Activated CD8-positive, alpha-beta memory T cell treated with anti-CD3 and anti-CD28 coated beads for 24 hours (primary cell): ENCODE measurements at regions not wholly inside any gene's neighbourhood (a gene's known extent, or its start where the extent isn't known, plus 50 kb on each side); places are given as distances from the start of the nearest gene placed in this dataset.
"Not testable (repeated sequence)": the region's sequence is repeated elsewhere in the genome, so short reads cannot be mapped to it uniquely, and the experiment has no call there.

Experiments
- DNase-seq: peaks from one replicate; pipeline ENCODE4 v3.0.0-alpha.2; 2020

DNA sequence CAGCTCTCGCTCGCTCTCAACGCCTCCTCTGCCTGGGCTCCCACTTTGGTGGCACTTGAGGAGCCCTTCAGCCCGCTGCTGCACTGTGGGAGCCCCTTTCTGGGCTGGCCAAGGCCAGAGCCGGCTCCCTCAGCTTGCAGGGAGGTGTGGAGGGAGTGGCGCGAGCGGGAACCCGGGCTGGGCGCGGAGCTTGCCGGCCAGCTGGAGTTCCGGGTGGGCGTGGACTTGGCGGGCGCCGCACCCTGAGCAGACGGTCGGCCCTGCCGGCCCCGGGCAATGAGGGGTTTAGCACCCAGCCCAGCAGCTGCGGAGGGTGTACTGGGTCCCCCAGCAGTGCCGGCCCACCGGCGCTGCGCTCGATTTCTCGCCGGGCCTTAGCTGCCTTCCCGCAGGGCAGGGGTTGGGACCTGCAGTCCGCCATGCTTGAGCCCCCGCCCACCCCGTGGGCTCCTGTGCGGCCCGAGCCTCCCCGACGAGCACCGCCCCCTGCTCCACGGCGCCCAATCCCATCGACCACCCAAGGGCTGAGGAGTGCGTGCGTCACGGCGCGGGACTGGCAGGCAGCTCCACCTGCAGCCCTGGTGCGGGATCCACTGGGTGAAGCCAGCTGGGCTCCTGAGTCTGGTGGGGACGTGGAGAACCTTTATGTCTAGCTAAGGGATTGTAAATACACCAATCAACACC is 1128.9 kb downstream of the GATA3 start:
- not testable (repeated sequence) for DNase-seq

DNA sequence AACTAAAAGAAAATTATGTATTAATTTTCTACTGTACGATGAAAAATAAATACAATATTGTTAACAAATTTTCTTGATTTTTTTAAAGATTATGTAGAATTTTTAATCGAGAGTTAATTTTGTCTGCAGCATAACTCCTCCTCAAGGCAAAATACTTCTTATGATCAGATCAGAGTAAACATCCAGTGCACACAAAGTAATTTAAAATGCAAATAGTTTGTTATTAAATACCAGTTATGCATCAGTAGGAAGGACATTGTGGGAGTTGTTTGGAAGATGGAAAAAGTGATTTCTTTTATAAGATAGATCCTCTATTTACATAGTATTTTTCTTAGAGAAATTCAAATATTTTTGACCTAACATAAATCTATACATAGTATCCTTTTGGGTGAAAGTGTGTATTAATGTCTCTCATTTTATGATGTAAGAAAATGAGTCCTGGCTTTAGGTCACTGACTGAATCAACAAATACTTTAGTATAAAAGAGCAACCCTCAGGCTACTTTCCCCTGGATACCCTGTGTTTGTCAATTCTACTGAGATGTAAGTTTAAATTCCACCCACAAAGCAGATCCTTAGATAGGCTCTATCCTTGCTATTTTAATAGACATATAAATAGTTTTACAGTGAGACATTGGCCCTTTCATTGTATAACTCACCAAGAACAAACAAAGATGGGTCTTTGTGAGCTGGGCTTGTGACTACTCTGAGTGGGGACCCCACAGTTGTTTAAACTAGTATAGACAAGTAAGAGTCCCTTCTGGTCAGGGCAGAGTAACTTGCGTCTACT is 1133.7 kb downstream of the GATA3 start:
- DNase-seq: no peak

DNA sequence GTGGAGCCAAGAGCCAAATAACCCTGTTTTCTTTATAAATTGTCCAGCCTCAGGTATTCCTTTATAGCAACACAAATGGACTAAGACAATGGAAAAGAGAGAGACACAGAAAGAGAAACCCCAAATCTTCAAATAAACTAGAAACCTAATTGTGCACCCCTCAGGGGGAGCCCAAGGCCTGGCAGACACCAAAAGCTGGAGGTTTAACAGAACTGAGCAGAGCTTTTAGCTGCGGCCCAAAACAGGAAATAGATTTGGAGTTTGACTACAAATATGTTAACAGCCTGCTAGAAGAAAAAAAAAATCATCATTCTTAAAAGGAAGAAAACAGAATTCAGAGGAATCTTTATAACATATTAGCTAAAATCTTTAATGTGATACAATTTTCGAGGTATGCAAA is 1135.0 kb downstream of the GATA3 start:
- DNase-seq: no peak

DNA sequence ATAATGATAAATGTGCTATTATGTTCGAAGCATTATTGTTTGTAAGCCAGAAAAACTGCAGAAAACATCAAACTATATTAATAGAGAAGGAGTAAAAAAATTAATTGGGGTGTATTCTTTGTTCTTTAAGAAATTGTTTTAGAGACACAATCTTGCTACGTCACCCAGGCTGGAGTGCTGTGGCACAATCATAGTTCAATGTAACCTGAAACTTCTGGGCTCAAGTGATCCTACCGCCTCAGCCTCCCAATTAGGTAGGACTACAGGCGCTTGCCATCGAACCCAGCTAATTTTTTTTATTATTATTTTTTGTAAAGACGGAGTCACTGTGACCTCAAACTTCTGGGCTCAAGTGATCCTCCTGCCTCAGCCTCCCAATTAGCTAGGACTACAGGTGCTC is 1138.6 kb downstream of the GATA3 start:
- no peak for DNase-seq

DNA sequence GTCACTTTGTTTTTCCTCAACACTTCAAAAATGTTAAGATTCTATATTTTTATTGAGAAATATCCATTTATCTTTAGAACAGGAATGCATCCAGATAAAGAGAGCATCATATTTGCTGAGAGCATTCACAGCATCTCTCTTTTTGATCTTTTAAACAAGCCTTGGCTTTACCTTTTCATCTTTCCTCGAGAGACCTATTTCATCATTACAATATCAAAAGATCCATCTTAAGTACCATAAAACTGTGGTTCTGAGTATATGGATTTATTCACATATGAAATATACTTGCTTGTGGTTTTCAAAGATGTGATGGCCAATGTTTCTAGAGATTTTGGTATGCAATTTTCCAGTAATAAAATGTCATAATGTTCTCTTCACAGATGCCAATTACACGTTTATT is 1140.9 kb downstream of the GATA3 start:
- no peak for DNase-seq

DNA sequence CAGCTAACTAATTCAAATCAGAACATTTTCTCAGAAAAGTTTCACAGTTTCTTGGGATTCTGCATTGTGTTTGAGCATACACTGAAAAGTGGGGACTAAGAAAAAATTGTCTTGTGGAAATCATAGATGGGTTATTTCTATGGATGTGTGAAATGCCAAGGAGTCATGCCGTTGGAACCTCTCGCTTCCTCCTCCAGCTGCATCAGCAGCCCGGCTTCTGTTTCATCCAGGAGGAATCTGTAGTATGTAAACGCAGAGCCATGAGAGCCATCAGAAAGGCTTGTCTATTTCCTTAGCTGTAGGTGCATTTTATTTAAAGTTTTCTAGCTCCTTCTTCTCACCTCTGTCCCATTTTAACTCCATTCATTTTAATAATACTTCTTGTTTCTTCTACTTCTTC is 1144.1 kb downstream of the GATA3 start:
- no peak for DNase-seq

DNA sequence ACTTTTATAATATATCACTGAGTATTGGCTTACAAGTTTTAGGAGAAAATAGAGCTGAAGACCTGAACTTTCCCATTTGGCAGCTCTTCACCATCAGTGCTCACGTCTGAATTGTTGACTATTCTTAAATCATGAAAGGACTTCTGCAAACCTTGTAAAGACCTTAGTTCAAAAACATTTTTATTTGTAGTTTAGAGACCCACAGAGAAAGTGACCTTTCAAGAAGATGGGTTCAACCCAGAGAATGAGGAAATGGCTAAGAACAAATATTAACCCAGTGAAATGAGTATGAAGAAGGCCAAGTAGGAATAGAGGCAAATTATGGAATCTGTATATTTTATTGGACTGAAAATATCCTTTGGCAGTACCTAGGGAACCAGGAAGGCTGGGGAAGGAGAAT is 1151.1 kb downstream of the GATA3 start:
- no peak for DNase-seq

DNA sequence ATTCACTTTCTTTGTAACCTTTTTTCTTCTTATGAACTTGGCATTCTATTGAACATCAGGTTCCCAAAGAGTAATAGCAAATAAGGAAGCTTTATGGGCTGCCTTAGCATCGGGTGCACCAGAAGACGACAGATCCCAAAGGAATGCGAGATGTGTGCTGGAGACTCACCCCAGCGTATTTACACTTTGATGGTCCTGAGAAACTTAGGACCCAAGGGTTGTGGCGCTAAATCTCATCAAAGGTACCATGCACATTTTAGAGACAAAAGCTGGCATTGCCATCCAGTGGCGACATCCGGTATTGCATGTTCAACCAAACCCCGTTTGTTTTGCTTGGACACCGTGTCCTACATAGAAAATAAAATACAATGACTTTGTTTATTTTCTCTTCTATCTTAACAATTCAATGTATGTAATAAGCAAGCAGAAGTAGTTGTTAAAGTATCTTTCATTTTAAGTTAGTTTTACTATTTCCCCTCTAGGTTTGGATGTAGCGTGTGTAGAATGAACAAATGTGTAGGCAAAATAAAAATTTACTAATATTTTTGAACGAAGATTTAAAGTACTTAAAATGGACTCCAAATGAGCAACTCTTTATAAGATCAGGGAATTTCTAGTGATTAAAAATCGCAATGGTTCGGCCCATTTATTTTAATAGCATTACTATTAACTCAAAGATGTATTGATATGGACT is 1154.8 kb downstream of the GATA3 start:
- peak; percentile 92 for DNase-seq

DNA sequence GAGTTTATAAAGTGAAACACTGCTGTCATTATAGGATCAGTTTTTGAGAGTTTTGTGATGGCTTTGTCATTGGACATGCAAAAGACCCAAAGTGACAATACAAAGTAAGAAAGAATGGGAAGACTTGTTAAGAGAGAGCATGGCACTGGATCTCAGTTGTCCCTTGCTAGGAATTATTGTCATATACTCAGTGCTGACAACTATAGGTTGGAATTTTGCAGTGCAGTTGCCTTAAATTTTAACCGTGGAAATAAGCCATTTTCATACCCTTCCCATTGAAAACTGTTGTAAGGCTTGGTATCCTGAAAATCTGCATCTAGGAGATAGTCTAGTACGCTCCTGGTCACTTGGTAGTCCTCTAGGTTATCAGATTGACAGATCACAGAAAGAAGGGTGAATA is 1156.7 kb downstream of the GATA3 start:
- no peak for DNase-seq

DNA sequence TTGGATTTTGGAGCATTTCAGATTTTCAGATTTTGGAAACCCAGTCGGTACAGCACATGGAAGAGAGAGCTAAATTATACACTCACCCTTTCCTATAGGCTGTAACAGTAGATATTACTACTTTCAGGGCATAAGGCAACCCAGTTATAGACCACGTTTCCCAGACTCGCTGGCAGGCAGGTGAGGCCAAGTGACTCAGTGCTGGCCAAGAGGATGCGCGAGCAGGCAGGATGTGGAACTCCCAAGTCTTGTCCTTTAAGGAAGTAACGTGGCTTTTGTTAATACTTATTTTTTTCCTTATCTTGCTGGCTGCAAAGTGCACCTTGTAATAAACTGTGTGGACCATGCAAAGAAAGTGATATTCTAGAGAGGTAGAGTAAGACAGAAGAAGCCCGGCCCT is 1160.1 kb downstream of the GATA3 start:
- DNase-seq: no peak

DNA sequence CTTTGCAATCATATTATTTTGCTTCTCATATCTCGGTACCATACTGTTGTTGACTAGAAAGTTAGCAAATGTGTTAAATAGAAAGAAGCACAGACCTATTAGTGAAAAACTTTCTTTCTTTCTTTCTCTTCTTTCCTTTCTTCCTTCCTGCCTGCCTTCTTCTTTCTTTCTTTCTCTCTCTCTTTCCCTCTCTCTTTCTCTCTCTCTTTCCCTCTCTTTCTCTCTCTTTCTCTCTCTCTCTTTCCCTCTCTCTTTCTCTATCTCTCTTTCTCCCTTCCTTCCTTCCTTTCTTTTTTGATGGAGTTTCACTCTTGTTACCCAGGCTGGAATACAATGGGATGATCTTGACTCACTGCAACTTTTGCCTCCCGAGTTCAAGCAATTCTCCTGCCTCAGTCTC is 1160.6 kb downstream of the GATA3 start:
- no peak for DNase-seq

DNA sequence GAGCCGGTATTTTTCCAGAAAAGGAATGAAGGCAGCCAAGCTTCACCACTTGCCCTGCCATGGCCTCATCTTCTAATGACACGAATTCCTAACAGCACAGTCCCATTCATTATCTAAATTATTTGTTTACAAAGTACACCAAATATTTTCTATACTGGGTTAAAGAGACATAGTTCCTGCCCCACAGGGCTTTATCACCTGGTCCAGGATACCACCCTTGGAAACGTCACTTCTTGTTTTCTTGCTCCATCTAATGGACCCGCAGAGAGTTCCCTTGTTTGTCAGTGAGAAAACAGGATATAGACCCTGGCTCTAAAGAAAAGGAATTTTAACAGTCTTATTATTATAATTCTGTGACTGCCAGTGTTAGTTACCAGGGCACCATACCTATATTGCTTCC is 1165.4 kb downstream of the GATA3 start:
- DNase-seq: no peak

DNA sequence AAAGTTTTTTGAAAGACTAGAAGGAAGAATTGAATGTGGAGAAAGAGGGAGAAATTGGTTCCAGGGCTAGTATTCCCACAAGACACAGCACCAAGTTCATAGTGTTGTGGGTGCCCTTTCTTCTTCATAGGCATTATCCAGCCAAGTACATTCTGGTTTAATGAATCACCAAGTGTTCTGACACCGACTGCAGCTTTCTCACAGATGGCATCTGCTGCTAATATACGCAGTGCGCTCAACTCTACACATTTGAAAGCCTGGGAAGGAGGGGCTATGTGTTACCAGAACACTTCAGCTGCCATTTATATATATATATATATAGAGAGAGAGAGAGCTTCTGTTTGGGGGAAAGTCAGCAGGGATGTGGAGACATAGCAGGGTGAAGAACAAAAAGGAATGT is 1168.4 kb downstream of the GATA3 start:
- no peak for DNase-seq

DNA sequence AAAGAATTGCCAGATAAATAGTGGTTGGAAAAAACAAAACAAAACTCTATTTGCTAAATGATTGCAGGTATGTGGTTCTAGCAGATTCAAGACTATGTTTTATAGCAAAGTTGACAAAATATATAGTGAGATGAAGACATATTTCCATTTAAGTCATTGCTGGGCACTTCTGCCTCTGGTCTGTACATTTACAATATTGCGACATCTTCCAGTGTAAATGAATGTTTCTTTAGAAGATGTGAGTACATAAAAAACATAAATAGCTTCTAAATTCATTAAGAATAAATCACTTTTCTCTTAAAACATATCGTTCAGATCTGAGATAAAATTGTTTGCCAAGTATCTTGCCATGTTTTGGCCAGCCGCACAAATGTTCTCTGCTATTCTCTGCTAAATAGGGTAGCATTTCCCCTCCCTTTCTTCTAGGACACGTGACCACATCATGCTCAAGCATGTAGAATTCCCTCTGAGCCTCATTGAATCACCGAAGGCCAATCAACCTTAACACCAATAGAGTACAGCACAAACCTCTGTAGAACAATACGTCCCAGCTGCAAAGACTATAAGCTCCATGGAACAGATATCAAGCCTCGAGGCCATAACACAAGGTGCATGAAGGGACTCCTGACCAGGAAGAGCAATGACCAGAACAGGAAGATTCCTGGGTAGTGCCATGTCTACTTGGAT is 1173.3 kb downstream of the GATA3 start:
- DNase-seq: no peak

DNA sequence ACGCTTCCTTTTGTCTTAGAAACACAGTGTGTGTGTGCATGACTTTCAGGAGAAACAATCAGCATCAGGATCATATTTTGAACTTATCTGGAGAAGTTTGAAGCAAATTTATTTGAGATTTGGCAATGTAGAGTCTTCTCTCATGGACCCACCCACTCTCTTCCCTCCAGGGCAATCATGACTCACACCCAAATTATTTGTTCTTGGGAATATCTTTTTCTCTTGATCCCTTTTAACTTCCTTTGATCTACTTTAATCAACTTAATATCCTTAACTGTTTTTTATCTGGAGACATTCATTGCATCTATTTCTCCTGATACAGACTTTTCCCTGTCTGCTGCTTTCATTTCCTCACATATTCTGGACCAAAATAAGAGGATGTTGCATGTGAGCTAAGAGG is 1174.3 kb downstream of the GATA3 start:
- no peak for DNase-seq

DNA sequence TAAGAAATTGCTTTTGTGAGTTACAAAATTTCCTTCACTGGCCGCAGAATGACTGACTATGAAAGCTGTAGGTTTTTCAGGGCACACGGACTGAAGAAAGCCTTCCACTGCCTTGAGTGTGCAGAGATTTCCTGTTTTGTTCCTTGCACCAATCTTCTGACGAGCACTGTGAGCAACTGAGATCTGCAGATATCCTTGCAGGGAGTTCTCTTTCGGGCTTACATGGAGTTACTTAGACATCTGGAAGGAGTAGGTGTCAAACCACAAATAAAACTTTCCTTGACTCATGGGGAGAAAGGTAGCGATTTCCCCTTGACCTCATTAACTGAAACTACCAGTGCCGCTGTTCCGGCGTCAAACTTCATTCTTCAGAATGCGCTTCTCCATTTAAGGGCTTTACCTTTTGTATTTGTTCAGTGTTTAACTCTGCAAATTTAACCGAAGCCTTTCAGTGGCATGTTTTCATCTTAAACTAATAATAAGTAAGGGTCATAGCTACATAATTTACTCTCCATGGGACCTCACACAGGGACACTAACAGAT is 1175.3 kb downstream of the GATA3 start:
- no peak for DNase-seq

DNA sequence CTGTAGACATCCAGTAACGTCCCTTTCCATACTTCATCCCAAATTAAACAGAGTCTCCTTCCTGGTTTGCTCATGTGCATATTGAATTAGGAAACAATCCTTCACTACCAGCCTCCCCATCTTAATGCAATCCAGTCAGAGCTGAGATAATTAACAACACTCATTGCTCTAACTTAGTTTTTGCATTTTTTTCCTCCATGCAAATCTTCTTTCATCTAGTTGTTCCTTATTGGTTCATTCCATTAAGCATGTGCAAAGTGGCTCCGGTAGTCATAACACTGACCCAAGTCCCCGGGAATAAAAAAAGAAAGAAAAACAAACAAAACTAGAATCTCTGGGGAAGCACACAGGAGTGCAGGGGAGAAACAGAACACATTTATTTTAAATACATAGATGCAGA is 1176.1 kb downstream of the GATA3 start:
- no peak for DNase-seq

DNA sequence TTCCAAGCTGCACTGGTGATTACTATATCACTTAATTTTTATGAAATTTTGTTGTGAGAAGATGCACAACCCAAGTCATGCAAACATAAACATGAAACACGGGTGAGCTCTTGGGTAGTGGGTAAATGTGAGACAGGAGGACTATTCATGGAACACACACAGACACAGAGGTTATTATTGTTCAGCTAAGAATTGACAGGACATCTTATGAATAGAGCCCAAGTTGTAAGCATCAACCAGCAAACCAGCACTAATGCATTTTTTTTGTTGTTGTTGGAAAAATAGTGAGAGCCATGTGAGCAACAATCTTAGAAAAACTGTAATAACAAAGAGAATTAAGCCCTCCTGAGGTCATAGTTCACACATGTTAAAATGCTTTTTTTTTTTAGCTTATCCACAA is 1179.7 kb downstream of the GATA3 start:
- no peak for DNase-seq

DNA sequence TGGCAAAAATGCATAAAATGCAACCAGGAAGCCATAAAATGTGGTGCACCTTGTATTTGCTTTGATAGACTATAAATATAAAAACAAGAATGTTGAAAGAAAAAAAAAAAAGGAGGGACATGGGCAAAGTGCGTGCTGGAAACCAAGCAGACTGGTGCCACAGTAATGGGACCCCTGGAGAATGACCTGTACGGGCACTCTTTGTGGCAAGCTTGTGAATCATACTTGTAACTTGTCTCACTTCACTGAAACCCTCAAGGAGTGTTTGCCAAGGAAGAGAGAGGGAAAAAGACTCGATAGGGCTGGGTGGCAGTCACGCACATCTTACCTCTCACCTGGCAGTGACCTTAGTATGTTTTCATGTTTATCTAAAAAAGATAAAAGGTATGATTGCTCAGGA is 1183.6 kb downstream of the GATA3 start:
- DNase-seq: no peak

DNA sequence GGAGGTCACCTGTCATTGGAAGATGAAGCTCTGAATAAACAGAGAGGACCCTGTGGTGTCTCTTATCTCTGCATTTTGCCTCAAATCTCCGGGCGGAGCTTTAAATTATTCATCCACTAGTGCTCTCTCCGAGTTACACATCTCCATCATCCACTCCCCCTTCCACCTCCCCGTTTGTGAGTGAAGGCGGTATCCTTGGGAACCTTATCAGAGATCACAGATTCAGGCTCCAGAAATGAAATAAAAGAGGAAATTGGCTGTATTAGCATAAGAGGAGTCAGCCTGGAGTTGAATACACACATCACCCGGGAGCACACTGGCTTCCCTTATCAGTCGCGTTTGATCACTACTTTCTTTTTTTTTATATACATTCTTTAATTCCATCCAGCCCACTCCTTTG is 1184.8 kb downstream of the GATA3 start:
- DNase-seq: no peak

DNA sequence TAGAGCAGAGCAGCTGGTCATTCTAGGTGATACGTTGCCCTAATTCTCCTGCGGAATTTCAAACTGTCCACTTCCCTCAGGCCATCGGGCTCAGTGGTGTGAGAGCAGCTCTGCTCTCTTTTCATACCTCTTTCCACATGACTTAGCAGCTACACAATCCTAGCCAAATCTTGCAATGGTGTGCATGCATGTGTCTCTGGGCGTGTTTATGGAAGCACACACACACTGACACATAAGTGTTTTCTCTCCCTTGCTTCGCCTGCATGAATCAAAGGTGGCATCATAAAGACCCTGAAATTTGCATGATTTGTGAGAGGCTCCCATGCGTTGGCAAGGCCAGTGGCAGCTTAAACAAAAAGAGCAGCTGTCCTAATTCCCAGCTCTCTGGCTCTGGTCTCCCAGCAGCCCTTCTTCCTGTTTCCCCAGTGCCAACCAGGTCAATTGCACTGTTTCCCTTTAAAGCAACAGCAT is 1189.5 kb downstream of the GATA3 start:
- no peak for DNase-seq

DNA sequence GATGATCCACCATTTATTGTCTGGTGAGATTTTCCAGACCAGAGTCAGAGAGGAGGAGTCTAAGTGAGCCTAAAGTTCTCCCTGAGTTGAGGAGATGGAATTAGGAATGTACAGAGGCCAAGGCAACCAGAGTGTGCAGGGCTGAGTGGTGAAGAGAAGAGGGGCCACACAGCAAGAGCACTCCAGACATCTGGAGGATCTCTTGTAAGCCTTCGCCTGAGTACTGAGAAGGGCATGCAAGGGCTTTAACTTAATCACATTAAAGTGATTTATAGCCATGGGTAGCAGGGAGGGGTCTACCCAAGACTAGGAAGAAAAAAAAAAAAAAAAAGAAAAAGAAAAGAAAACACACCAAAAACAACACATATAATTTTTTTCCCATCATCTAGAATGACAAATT is 1190.4 kb downstream of the GATA3 start:
- DNase-seq: no peak

DNA sequence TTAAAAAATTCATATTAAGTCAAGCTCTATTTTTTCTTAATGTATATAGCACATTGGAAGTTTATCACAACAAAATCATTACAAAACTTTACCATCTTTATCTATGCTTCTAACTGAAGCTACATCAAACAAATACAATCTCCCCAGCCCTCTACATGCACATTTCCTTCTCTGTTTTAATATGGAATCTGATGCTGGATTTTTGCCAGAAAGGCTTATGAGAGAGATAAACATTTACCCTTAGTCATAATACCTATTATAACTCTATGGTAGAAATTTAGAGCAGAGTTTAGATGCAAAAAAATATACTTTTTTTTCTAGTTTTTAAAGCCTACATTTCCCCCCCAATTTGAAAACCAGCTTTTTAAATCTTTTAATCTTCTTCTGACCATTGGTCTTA is 1198.6 kb downstream of the GATA3 start:
- no peak for DNase-seq
